HG02759 (cell line): ENCODE measurements at regions not wholly inside any gene's neighbourhood (a gene's known extent, or its start where the extent isn't known, plus 50 kb on each side); places are given as distances from the start of the nearest gene placed in this dataset.

ENCODE experiments used
- ATAC-seq: cut with Tn5 transposase; IDR thresholded peaks from one replicate; pipeline ENCODE4 v1.9.1; 2021; ENCODE audit warnings: mild to moderate bottlenecking, moderate library complexity; ENCODE audit not compliant: unreplicated experiment

GRCh38 chr10:118537623-118538022, 57.8 kb downstream of the PRLHR start:
- no peak for ATAC-seq

GRCh38 chr10:118534136-118534535, 61.3 kb downstream of the PRLHR start:
- ATAC-seq = no peak

- no peak for ATAC-seq
These were observed 64.2 kb downstream of the PRLHR start for GRCh38 chr10:118531105-118531852.

- ATAC-seq = no peak
These were observed 67.0 kb downstream of the PRLHR start for GRCh38 chr10:118528426-118528825.

- no peak for ATAC-seq
These were observed 71.7 kb downstream of the PRLHR start for GRCh38 chr10:118523775-118524174.

GRCh38 chr10:118522791-118523498, 72.5 kb downstream of the PRLHR start:
- ATAC-seq = no peak

GRCh38 chr10:118521415-118522117, 73.9 kb downstream of the PRLHR start:
- ATAC-seq = no peak

- ATAC-seq = no peak
These were observed 75.2 kb downstream of the PRLHR start for GRCh38 chr10:118520116-118520742.

GRCh38 chr10:118518095-118518494, 77.4 kb downstream of the PRLHR start:
- no peak for ATAC-seq

GRCh38 chr10:118516716-118517115, 78.7 kb downstream of the PRLHR start:
- ATAC-seq = no peak

- no peak for ATAC-seq
These were observed 82.3 kb downstream of the PRLHR start for GRCh38 chr10:118513174-118513573.

GRCh38 chr10:118511711-118512110, 83.7 kb downstream of the PRLHR start:
- no peak for ATAC-seq

GRCh38 chr10:118508863-118509262, 86.6 kb downstream of the PRLHR start:
- no peak for ATAC-seq

- no peak for ATAC-seq
These were observed 87.1 kb downstream of the PRLHR start for GRCh38 chr10:118508355-118508754.

GRCh38 chr10:118506671-118507590, 88.5 kb downstream of the PRLHR start:
- ATAC-seq = no peak

GRCh38 chr10:118505363-118505762, 90.1 kb downstream of the PRLHR start:
- no peak for ATAC-seq

- ATAC-seq = no peak
These were observed 90.8 kb downstream of the PRLHR start for GRCh38 chr10:118504467-118505205.

- no peak for ATAC-seq
These were observed 91.4 kb downstream of the PRLHR start for GRCh38 chr10:118504044-118504443.

- no peak for ATAC-seq
These were observed 92.3 kb downstream of the PRLHR start for GRCh38 chr10:118503192-118503591.
